GM12878 (cell line): ENCODE measurements at regions not wholly inside any gene's neighbourhood (a gene's known extent, or its start where the extent isn't known, plus 50 kb on each side); places are given as distances from the start of the nearest gene placed in this dataset.

Source experiments
- CHD2 ChIP-seq: IDR thresholded peaks from 2 replicates; pipeline ENCODE4 v1.6.1; 2011; ENCODE audit warnings: low read depth, low read length, improper control_type of control experiment, borderline replicate concordance
- EP300 ChIP-seq, 2 experiments: fragments of 150-350 bp in 1 of 2; IDR thresholded peaks; 2 replicates each; pipeline ENCODE4 v1.6.1; 2011 to 2012; ENCODE audit warnings: low read depth in 2 of 2, low read length in 2 of 2, borderline replicate concordance in 1 of 2, improper control_type of control experiment in 1 of 2, inconsistent platforms in 1 of 2; ENCODE audit not compliant: control insufficient read depth in 1 of 2
- JUND ChIP-seq: IDR thresholded peaks from 2 replicates; pipeline ENCODE4 v1.6.1; 2012; ENCODE audit warnings: low read depth, mild to moderate bottlenecking, low read length, improper control_type of control experiment, moderate library complexity
- SP1 ChIP-seq: IDR thresholded peaks from one replicate; pipeline ENCODE4 v1.6.1; 2011; ENCODE audit warnings: low read depth, low read length
- SUPT20H ChIP-seq: IDR thresholded peaks from 2 replicates; pipeline ENCODE4 v1.6.1; 2011; ENCODE audit warnings: low read depth, mild to moderate bottlenecking, low read length, moderate library complexity, borderline replicate concordance; ENCODE audit not compliant: control insufficient read depth
- SUZ12 ChIP-seq: fragments of 200-600 bp; sonication (generic); IDR thresholded peaks from one replicate; pipeline ENCODE4 v1.6.1; 2018; ENCODE audit warnings: antibody characterized with exemption, mild to moderate bottlenecking; ENCODE audit not compliant: unreplicated experiment
- ZNF274 ChIP-seq: IDR thresholded peaks from one replicate; pipeline ENCODE4 v1.8.0; 2011; ENCODE audit not compliant: insufficient read length, insufficient read depth
- TF ChIP-seq, protein P1 (sequence below): IDR thresholded peaks from 2 replicates; pipeline ENCODE4 v1.6.1; 2011; ENCODE audit warnings: borderline replicate concordance, low read depth, mild to moderate bottlenecking, moderate library complexity, mixed read lengths, low read length; ENCODE audit not compliant: insufficient read depth; ENCODE audit errors: extremely low read length
- TF ChIP-seq, protein P2 (sequence below): fragments of 450-650 bp; conservative IDR thresholded peaks from 2 replicates; pipeline ENCODE4 v1.6.1; 2017; ENCODE audit warnings: mild to moderate bottlenecking, moderate library complexity
- TF ChIP-seq, protein P3 (sequence below): IDR thresholded peaks from 2 replicates; pipeline ENCODE4 v1.6.1; 2012; ENCODE audit warnings: low read depth, low read length, improper control_type of control experiment

DNA sequence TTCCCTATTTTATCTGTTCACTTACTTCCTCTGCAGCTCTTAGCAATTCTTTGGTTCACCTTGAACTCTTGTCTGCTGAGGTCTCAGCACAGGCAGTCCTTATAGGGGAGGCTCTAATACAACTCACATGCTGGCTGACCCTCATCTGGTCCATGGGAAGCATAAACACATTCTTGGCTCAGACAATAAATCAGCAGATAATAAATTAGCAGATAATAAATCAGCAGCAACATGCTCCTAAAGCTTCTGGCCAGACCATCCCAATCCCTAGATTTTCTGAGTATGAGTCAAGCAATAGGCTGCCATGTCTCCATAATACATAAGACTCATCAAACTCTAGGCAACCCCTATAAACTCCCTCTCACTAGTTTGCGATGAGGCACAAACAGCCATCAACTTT is 208.6 kb upstream of the STEAP4 start:
- no peak for TF ChIP-seq ZNF274
- no peak for TF ChIP-seq JUND
- no peak for TF ChIP-seq CHD2
- TF ChIP-seq, protein P1, sequence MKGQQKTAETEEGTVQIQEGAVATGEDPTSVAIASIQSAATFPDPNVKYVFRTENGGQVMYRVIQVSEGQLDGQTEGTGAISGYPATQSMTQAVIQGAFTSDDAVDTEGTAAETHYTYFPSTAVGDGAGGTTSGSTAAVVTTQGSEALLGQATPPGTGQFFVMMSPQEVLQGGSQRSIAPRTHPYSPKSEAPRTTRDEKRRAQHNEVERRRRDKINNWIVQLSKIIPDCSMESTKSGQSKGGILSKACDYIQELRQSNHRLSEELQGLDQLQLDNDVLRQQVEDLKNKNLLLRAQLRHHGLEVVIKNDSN: no peak
- TF ChIP-seq SUPT20H: no peak
- TF ChIP-seq, protein P2, sequence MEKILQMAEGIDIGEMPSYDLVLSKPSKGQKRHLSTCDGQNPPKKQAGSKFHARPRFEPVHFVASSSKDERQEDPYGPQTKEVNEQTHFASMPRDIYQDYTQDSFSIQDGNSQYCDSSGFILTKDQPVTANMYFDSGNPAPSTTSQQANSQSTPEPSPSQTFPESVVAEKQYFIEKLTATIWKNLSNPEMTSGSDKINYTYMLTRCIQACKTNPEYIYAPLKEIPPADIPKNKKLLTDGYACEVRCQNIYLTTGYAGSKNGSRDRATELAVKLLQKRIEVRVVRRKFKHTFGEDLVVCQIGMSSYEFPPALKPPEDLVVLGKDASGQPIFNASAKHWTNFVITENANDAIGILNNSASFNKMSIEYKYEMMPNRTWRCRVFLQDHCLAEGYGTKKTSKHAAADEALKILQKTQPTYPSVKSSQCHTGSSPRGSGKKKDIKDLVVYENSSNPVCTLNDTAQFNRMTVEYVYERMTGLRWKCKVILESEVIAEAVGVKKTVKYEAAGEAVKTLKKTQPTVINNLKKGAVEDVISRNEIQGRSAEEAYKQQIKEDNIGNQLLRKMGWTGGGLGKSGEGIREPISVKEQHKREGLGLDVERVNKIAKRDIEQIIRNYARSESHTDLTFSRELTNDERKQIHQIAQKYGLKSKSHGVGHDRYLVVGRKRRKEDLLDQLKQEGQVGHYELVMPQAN: no peak
- no peak for TF ChIP-seq SP1
- TF ChIP-seq, protein P3, sequence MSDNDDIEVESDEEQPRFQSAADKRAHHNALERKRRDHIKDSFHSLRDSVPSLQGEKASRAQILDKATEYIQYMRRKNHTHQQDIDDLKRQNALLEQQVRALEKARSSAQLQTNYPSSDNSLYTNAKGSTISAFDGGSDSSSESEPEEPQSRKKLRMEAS: no peak
- TF ChIP-seq SUZ12: no peak
- TF ChIP-seq EP300 (IDR thresholded peaks at IDR 0.05; ENCODE audit: borderline replicate concordance in 1 of 2, control insufficient read depth in 1 of 2, low read depth in 2 of 2, low read length in 2 of 2): no peak
